ENCODE measurements at regions not wholly inside any gene's neighbourhood (a gene's known extent, or its start where the extent isn't known, plus 50 kb on each side); places are given as distances from the start of the nearest gene placed in this dataset.
"Not testable (repeated sequence)": the region's sequence is repeated elsewhere in the genome, so short reads cannot be mapped to it uniquely, and the experiment has no call there.

- intact Hi-C loops (cut with DNase I): no loop called here
- no peak for DNase-seq (ENCODE audit: low spot score)
These were observed 748.6 kb upstream of the SPRY2 start for GRCh38 chr13:81089371-81090157.

GRCh38 chr13:81080911-81081454 is 740.1 kb upstream of the SPRY2 start:
- DNase-seq (ENCODE audit: low spot score): no peak
- intact Hi-C loops (cut with DNase I): no loop called here

GRCh38 chr13:81078048-81078447 is 737.1 kb upstream of the SPRY2 start:
- intact Hi-C loops (cut with DNase I): no loop called here
- DNase-seq (ENCODE audit: low spot score): no peak

GRCh38 chr13:81069822-81070221 is 728.9 kb upstream of the SPRY2 start:
- intact Hi-C loops (cut with DNase I): not testable (repeated sequence)
- peak; percentile 67 for DNase-seq (ENCODE audit: low spot score)

- no peak for DNase-seq (ENCODE audit: low spot score)
These were observed 718.0 kb upstream of the SPRY2 start for GRCh38 chr13:81058916-81059290.

GRCh38 chr13:81058211-81058915 is 717.4 kb upstream of the SPRY2 start:
- intact Hi-C loops (cut with DNase I): no loop called here
- DNase-seq (ENCODE audit: low spot score): no peak

More at GRCh38 chr13:81058916-81059290, 718.0 kb upstream of the SPRY2 start:
- intact Hi-C loops (cut with DNase I): no loop called here

GRCh38 chr13:81051873-81052272 is 710.9 kb upstream of the SPRY2 start:
- intact Hi-C loops (cut with DNase I): no loop called here
- DNase-seq (ENCODE audit: low spot score): no peak

GRCh38 chr13:81048026-81048461 is 707.1 kb upstream of the SPRY2 start:
- DNase-seq (ENCODE audit: low spot score): no peak
- intact Hi-C loops (cut with DNase I): no loop called here

- no peak for DNase-seq (ENCODE audit: low spot score)
- intact Hi-C loops (cut with DNase I): no loop called here
These were observed 700.8 kb upstream of the SPRY2 start for GRCh38 chr13:81041761-81042160.

- DNase-seq (ENCODE audit: low spot score): no peak
- intact Hi-C loops (cut with DNase I): no loop called here
These were observed 691.1 kb upstream of the SPRY2 start for GRCh38 chr13:81031996-81032395.

- no peak for DNase-seq (ENCODE audit: low spot score)
- intact Hi-C loops (cut with DNase I): no loop called here
These were observed 684.2 kb upstream of the SPRY2 start for GRCh38 chr13:81025091-81025490.

GRCh38 chr13:81021284-81021840 is 680.4 kb upstream of the SPRY2 start:
- intact Hi-C loops (cut with DNase I): no loop called here
- DNase-seq (ENCODE audit: low spot score): no peak

GRCh38 chr13:81020010-81020409 is 679.1 kb upstream of the SPRY2 start:
- DNase-seq (ENCODE audit: low spot score): no peak
- intact Hi-C loops (cut with DNase I): no loop called here

- DNase-seq (ENCODE audit: low spot score): no peak
- intact Hi-C loops (cut with DNase I): no loop called here
These were observed 678.0 kb upstream of the SPRY2 start for GRCh38 chr13:81018936-81019335.

- DNase-seq (ENCODE audit: low spot score): no peak
- intact Hi-C loops (cut with DNase I): no loop called here
These were observed 676.7 kb upstream of the SPRY2 start for GRCh38 chr13:81017513-81018152.

- intact Hi-C loops (cut with DNase I): no loop called here
- DNase-seq (ENCODE audit: low spot score): no peak
These were observed 671.1 kb upstream of the SPRY2 start for GRCh38 chr13:81012031-81012430.

GRCh38 chr13:81001828-81002385 is 661.0 kb upstream of the SPRY2 start:
- intact Hi-C loops (cut with DNase I): no loop called here
- no peak for DNase-seq (ENCODE audit: low spot score)

GRCh38 chr13:80998603-80999002 is 657.7 kb upstream of the SPRY2 start:
- intact Hi-C loops (cut with DNase I); DNase-seq (ENCODE audit: low spot score): not testable (repeated sequence)

- intact Hi-C loops (cut with DNase I): no loop called here
These were observed 648.8 kb upstream of the SPRY2 start for GRCh38 chr13:80989747-80990146.

GRCh38 chr13:80989241-80989640 is 648.3 kb upstream of the SPRY2 start:
- no peak for DNase-seq (ENCODE audit: low spot score)
- intact Hi-C loops (cut with DNase I): no loop called here

More at GRCh38 chr13:80989747-80990146, 648.8 kb upstream of the SPRY2 start:
- DNase-seq (ENCODE audit: low spot score): no peak
